ENCODE measurements at regions not wholly inside any gene's neighbourhood (a gene's known extent, or its start where the extent isn't known, plus 50 kb on each side); places are given as distances from the start of the nearest gene placed in this dataset.
"Not testable (repeated sequence)": the region's sequence is repeated elsewhere in the genome, so short reads cannot be mapped to it uniquely, and the experiment has no call there.

GRCh38 chr10:131554821-131555220 lies 243.3 kb upstream of the TCERG1L start:
- DNase-seq (ENCODE audit: low spot score): no peak
- TF ChIP-seq CTCF (IDR thresholded peaks at IDR 0.05; ENCODE audit: extremely low read depth, missing control alignments): no peak

- TF ChIP-seq CTCF (IDR thresholded peaks at IDR 0.05; ENCODE audit: extremely low read depth, missing control alignments): no peak
- DNase-seq (ENCODE audit: low spot score): no peak
Measured at GRCh38 chr10:131555406-131555805, 243.9 kb upstream of the TCERG1L start.

GRCh38 chr10:131556061-131556896 lies 244.8 kb upstream of the TCERG1L start:
- TF ChIP-seq CTCF (IDR thresholded peaks at IDR 0.05; ENCODE audit: extremely low read depth, missing control alignments): no peak
- DNase-seq (ENCODE audit: low spot score): no peak

- no peak for TF ChIP-seq CTCF (IDR thresholded peaks at IDR 0.05; ENCODE audit: extremely low read depth, missing control alignments)
- no peak for DNase-seq (ENCODE audit: low spot score)
Measured at GRCh38 chr10:131556897-131557495, 245.5 kb upstream of the TCERG1L start.

- not testable (repeated sequence) for DNase-seq (ENCODE audit: low spot score)
Measured at GRCh38 chr10:131557956-131558355, 246.4 kb upstream of the TCERG1L start.

- no peak for TF ChIP-seq CTCF (IDR thresholded peaks at IDR 0.05; ENCODE audit: extremely low read depth, missing control alignments)
- no peak for DNase-seq (ENCODE audit: low spot score)
Measured at GRCh38 chr10:131559450-131559911, 248.0 kb upstream of the TCERG1L start.

GRCh38 chr10:131560166-131560565 lies 248.6 kb upstream of the TCERG1L start:
- no peak for DNase-seq (ENCODE audit: low spot score)
- TF ChIP-seq CTCF (IDR thresholded peaks at IDR 0.05; ENCODE audit: extremely low read depth, missing control alignments): no peak
